ENCODE measurements at regions not wholly inside any gene's neighbourhood (a gene's known extent, or its start where the extent isn't known, plus 50 kb on each side); places are given as distances from the start of the nearest gene placed in this dataset.

GRCh38 chr6:78483553-78484197 lies 383.7 kb upstream of the IRAK1BP1 start:
- 26 to 37% methylated on average over 2 of the region's 2 CpGs for WGBS, 2 experiments (ENCODE audit: low coverage in 1 of 2, low lambda C conversion rate in 2 of 2, missing lambda C conversion rate in 2 of 2)
- no peaks in the 10 kb centered on the region for H3K27me3 ChIP-seq (replicated peaks; ENCODE audit: insufficient read depth)
- H3K4me2 ChIP-seq (ENCODE audit: unreplicated experiment), result no peak overlapping the region
- H4K20me1 ChIP-seq (ENCODE audit: insufficient read depth), result no peaks in the 10 kb centered on the region
- no peak for TF ChIP-seq EZH2 (IDR thresholded peaks at IDR 0.05; ENCODE audit: insufficient read depth, poor library complexity, severe bottlenecking)
- TF ChIP-seq EZH2phosphoT487 (IDR thresholded peaks at IDR 0.05; ENCODE audit: insufficient read depth, low read depth), result no peak
- peak; percentile 79 for DNase-seq
- no peaks in the 10 kb centered on the region for H3F3A ChIP-seq (ENCODE audit: insufficient read depth)
- H3K27ac ChIP-seq, result no peak overlapping the region
- H3K9me3 ChIP-seq (ENCODE audit: low read depth), result no peaks in the 10 kb centered on the region
- no peaks in the 10 kb centered on the region for H3K79me2 ChIP-seq (ENCODE audit: insufficient read depth)
- no peaks in the 10 kb centered on the region for H3K36me3 ChIP-seq (ENCODE audit: low read depth)
- in situ Hi-C loops (cut with MboI), result no loop called here
- H3K4me3 ChIP-seq, result no peak overlapping the region
- H3K9me2 ChIP-seq (ENCODE audit: insufficient read depth), result no peaks in the 10 kb centered on the region
- peaks cover 35% of the 10 kb centered on the region for H3K4me1 ChIP-seq (ENCODE audit: insufficient read depth)
- no peak overlapping the region for H3K9ac ChIP-seq
- H2AFZ ChIP-seq, result no peak overlapping the region

- H3K27me3 ChIP-seq (replicated peaks; ENCODE audit: insufficient read depth), result no peaks in the 10 kb centered on the region
- H3K9ac ChIP-seq, result no peak overlapping the region
- H3K36me3 ChIP-seq (ENCODE audit: low read depth), result no peaks in the 10 kb centered on the region
- H3K4me2 ChIP-seq (ENCODE audit: unreplicated experiment), result no peak overlapping the region
- no peak overlapping the region for H2AFZ ChIP-seq
- no peaks in the 10 kb centered on the region for H3F3A ChIP-seq (ENCODE audit: insufficient read depth)
- no peak for DNase-seq
- peaks cover 35% of the 10 kb centered on the region for H3K4me1 ChIP-seq (ENCODE audit: insufficient read depth)
- H3K4me3 ChIP-seq, result no peak overlapping the region
- no peak overlapping the region for H3K27ac ChIP-seq
- no peaks in the 10 kb centered on the region for H3K9me3 ChIP-seq (ENCODE audit: low read depth)
- in situ Hi-C loops (cut with MboI), result no loop called here
- H4K20me1 ChIP-seq (ENCODE audit: insufficient read depth), result no peaks in the 10 kb centered on the region
- WGBS, 2 experiments (ENCODE audit: low coverage in 1 of 2, low lambda C conversion rate in 2 of 2, missing lambda C conversion rate in 2 of 2), result 50 to 57% methylated on average over 1 of the region's 1 CpG
- TF ChIP-seq EZH2phosphoT487 (IDR thresholded peaks at IDR 0.05; ENCODE audit: insufficient read depth, low read depth) (no peak), EZH2 (IDR thresholded peaks at IDR 0.05; ENCODE audit: insufficient read depth, poor library complexity, severe bottlenecking) (no peak)
- no peaks in the 10 kb centered on the region for H3K9me2 ChIP-seq (ENCODE audit: insufficient read depth)
- no peaks in the 10 kb centered on the region for H3K79me2 ChIP-seq (ENCODE audit: insufficient read depth)
Observed at GRCh38 chr6:78484198-78485064, 382.9 kb upstream of the IRAK1BP1 start.

GRCh38 chr6:78487401-78487800 lies 379.9 kb upstream of the IRAK1BP1 start:
- TF ChIP-seq EZH2phosphoT487 (IDR thresholded peaks at IDR 0.05; ENCODE audit: insufficient read depth, low read depth) (no peak), EZH2 (IDR thresholded peaks at IDR 0.05; ENCODE audit: insufficient read depth, poor library complexity, severe bottlenecking) (no peak)
- H3K4me3 ChIP-seq, result peak overlapping the region; percentile 25; the same call in 1 of the 2 replicates
- peak overlapping the region; percentile 77 for H2AFZ ChIP-seq
- no peaks in the 10 kb centered on the region for H4K20me1 ChIP-seq (ENCODE audit: insufficient read depth)
- H3K27ac ChIP-seq, result no peak overlapping the region
- in situ Hi-C loops (cut with MboI), result no loop called here
- H3K4me1 ChIP-seq (ENCODE audit: insufficient read depth), result peaks cover 35% of the 10 kb centered on the region
- H3K79me2 ChIP-seq (ENCODE audit: insufficient read depth), result no peaks in the 10 kb centered on the region
- no peaks in the 10 kb centered on the region for H3K27me3 ChIP-seq (replicated peaks; ENCODE audit: insufficient read depth)
- 0 to 11% methylated on average over 1 of the region's 1 CpG for WGBS, 2 experiments (ENCODE audit: low coverage in 1 of 2, low lambda C conversion rate in 2 of 2, missing lambda C conversion rate in 2 of 2)
- H3K4me2 ChIP-seq (ENCODE audit: unreplicated experiment), result peak overlapping the region; percentile 62
- no peaks in the 10 kb centered on the region for H3K9me2 ChIP-seq (ENCODE audit: insufficient read depth)
- H3K36me3 ChIP-seq (ENCODE audit: low read depth), result no peaks in the 10 kb centered on the region
- H3K9me3 ChIP-seq (ENCODE audit: low read depth), result no peaks in the 10 kb centered on the region
- peaks cover 3% of the 10 kb centered on the region; the same call in 1 of the 2 replicates for H3F3A ChIP-seq (ENCODE audit: insufficient read depth)
- DNase-seq, result peak; percentile 71
- H3K9ac ChIP-seq, result no peak overlapping the region

GRCh38 chr6:78489874-78490273 lies 377.5 kb upstream of the IRAK1BP1 start:
- Histone ChIP-seq H3K79me2 (ENCODE audit: insufficient read depth) (no peaks in the 10 kb centered on the region), H3K9me2 (ENCODE audit: insufficient read depth) (no peaks in the 10 kb centered on the region), H3K4me1 (ENCODE audit: insufficient read depth) (peaks cover 30% of the 10 kb centered on the region), H3F3A (ENCODE audit: insufficient read depth) (peaks cover 11% of the 10 kb centered on the region; the same call in 1 of the 2 replicates), H3K36me3 (ENCODE audit: low read depth) (no peaks in the 10 kb centered on the region), H3K4me3 (no peak overlapping the region), H3K27me3 (replicated peaks; ENCODE audit: insufficient read depth) (no peaks in the 10 kb centered on the region), H3K9me3 (ENCODE audit: low read depth) (no peaks in the 10 kb centered on the region), H2AFZ (no peak overlapping the region), H4K20me1 (ENCODE audit: insufficient read depth) (no peaks in the 10 kb centered on the region), H3K4me2 (ENCODE audit: unreplicated experiment) (no peak overlapping the region), H3K9ac (no peak overlapping the region), H3K27ac (no peak overlapping the region)
- no peak for TF ChIP-seq EZH2phosphoT487 (IDR thresholded peaks at IDR 0.05; ENCODE audit: insufficient read depth, low read depth)
- TF ChIP-seq EZH2 (IDR thresholded peaks at IDR 0.05; ENCODE audit: insufficient read depth, poor library complexity, severe bottlenecking), result no peak
- DNase-seq, result no peak
- WGBS, 2 experiments (ENCODE audit: low coverage in 1 of 2, low lambda C conversion rate in 2 of 2, missing lambda C conversion rate in 2 of 2), result 97% methylated on average over 1 of the region's 1 CpG
- in situ Hi-C loops (cut with MboI), result no loop called here
